Esophagus muscularis mucosa (tissue), 4 donors: ENCODE measurements at regions not wholly inside any gene's neighbourhood (a gene's known extent, or its start where the extent isn't known, plus 50 kb on each side); places are given as distances from the start of the nearest gene placed in this dataset.

Source experiments
- DNase-seq: peaks from one replicate; pipeline ENCODE4 v3.0.0-alpha.2; 2017; ENCODE audit errors: extremely low spot score
- H3K27ac ChIP-seq, 4 donors: fragments of 200-600 bp; sonication (generic); replicated peaks in 1 of 4; 1 replicate in 3 of 4; 2 replicates in 1 of 4; pipeline ENCODE4 v1.5.1; 2016 to 2019; ENCODE audit warnings: mild to moderate bottlenecking in 1 of 4
- H3K27me3 ChIP-seq, 4 donors: fragments of 200-600 bp; sonication (generic); one replicate each; pipeline versions ENCODE4 v1.5.1 to v1.6.0; 2016 to 2019
- H3K36me3 ChIP-seq, 4 donors: fragments of 200-600 bp; sonication (generic); one replicate each; pipeline ENCODE4 v1.5.1; 2016 to 2019
- H3K4me1 ChIP-seq, 4 donors: fragments of 200-600 bp; sonication (generic); one replicate each; pipeline ENCODE4 v1.5.1; 2016 to 2019
- H3K4me3 ChIP-seq, 4 donors: fragments of 200-600 bp; sonication (generic); 1 replicate in 2 of 4; 2 replicates in 2 of 4; pipeline ENCODE4 v1.5.1; 2016 to 2019; ENCODE audit warnings: mild to moderate bottlenecking in 4 of 4, moderate library complexity in 1 of 4
- H3K9me3 ChIP-seq, 4 donors: fragments of 200-600 bp; sonication (generic); 1 replicate in 3 of 4; 2 replicates in 1 of 4; pipeline ENCODE4 v1.5.1; 2016 to 2019
- CTCF ChIP-seq, 3 experiments: fragments of 200-600 bp in 2 of 3; fragments of 450-650 bp in 1 of 3; sonication (generic) in 2 of 3; IDR thresholded peaks; one replicate each; pipeline ENCODE4 v1.5.1; 2017 to 2019; ENCODE audit warnings: antibody characterized with exemption in 3 of 3, mild to moderate bottlenecking in 2 of 3, moderate library complexity in 1 of 3
- EP300 ChIP-seq: sonication (generic); formaldehyde crosslinking; IDR thresholded peaks from one replicate; pipeline ENCODE4 v1.6.1; 2017; ENCODE audit warnings: antibody characterized with exemption
- POLR2A ChIP-seq: fragments of 450-650 bp; IDR thresholded peaks from one replicate; pipeline ENCODE4 v1.6.1; 2017; ENCODE audit warnings: antibody characterized with exemption, moderate library complexity, mild to moderate bottlenecking, low read depth
- POLR2AphosphoS5 ChIP-seq, 2 donors: sonication (generic); formaldehyde crosslinking; IDR thresholded peaks; one replicate each; pipeline ENCODE4 v1.6.1; 2017; ENCODE audit warnings: antibody characterized with exemption in 2 of 2
- WGBS: methylation state at CpG from one replicate; pipeline ENCODE4 v1.1.5; 2018; 5-methylcytosine and 5-hydroxymethylcytosine counted together
- intact Hi-C: fragments of 100-400 bp; cut with DNase I; formaldehyde crosslinking; loops from one replicate; pipeline ENCODE4 v1.15.1; 2023

- Histone ChIP-seq H3K9me3 (no peaks in the 10 kb centered on the region), H3K4me1 (no peaks in the 10 kb centered on the region), H3K27me3 (no peaks in the 10 kb centered on the region), H3K36me3 (no peaks in the 10 kb centered on the region), H3K27ac (no peak overlapping the region), H3K4me3 (no peak overlapping the region)
- TF ChIP-seq POLR2AphosphoS5 (IDR thresholded peaks at IDR 0.05): no peak
- TF ChIP-seq EP300: no peak
- TF ChIP-seq CTCF (IDR thresholded peaks at IDR 0.05): no peak
- no peak for TF ChIP-seq POLR2A
- no peak for DNase-seq
- WGBS: 60% methylated on average over 4 of the region's 4 CpGs
- intact Hi-C loops: no loop called here
Measured at GRCh38 chr18:32621034-32621433, 150.4 kb upstream of the GAREM1 start.

DNA sequence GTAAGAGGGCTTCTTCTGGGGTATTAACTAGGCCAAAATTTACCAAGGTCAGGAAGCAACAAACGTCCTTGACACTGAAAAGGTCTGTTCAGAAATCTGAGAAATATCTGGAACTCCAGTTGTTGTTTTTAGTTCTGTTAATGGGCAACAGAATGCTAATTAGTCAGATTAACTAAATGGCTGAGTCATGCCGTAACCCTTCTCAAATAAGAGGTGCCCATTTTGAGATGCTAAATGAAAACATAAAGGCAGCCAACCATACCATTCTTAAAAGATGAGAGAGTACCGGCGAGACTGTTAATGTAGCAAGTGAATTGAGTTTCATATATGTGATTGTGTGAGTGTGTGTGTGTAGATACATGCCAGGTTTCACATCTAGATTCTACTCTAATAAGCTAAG, 147.9 kb upstream of the GAREM1 start:
- Histone ChIP-seq H3K4me1 (no peaks in the 10 kb centered on the region), H3K4me3 (no peak overlapping the region), H3K27ac (no peak overlapping the region), H3K27me3 (no peaks in the 10 kb centered on the region), H3K36me3 (no peaks in the 10 kb centered on the region), H3K9me3 (no peaks in the 10 kb centered on the region)
- TF ChIP-seq CTCF (IDR thresholded peaks at IDR 0.05): no peak
- no peak for TF ChIP-seq POLR2AphosphoS5 (IDR thresholded peaks at IDR 0.05)
- no peak for TF ChIP-seq POLR2A
- TF ChIP-seq EP300: no peak
- 90% methylated on average over 4 of the region's 4 CpGs for WGBS
- intact Hi-C loops: no loop called here
- DNase-seq: no peak

DNA sequence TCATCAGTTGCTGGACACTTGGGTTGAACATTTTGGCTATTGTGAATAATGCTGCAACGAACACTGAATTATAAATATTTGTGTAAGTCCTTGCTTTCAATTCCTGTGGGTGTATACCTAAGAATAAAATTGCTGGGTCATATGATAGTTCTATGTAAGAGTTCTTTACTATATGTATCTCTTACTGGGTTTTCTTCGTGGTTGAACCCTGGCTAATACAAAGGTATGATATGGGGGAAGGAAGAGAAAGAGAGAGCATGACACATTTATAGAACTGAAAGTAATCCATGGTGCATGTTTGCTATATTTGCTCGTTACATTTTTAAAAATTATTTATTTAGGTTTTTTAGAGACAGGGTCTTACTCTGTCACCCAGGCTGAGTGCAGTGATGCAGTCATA, 143.1 kb upstream of the GAREM1 start:
- no peak overlapping the region for H3K27ac ChIP-seq
- H3K9me3 ChIP-seq: no peaks in the 10 kb centered on the region
- H3K4me1 ChIP-seq: no peaks in the 10 kb centered on the region
- TF ChIP-seq POLR2AphosphoS5 (IDR thresholded peaks at IDR 0.05): no peak
- TF ChIP-seq POLR2A: no peak
- no peak for TF ChIP-seq EP300
- TF ChIP-seq CTCF (IDR thresholded peaks at IDR 0.05): no peak
- no peaks in the 10 kb centered on the region for H3K27me3 ChIP-seq
- DNase-seq: no peak
- 50% methylated on average over 3 of the region's 3 CpGs for WGBS
- no peak overlapping the region for H3K4me3 ChIP-seq
- intact Hi-C loops: no loop called here
- no peaks in the 10 kb centered on the region for H3K36me3 ChIP-seq

- Histone ChIP-seq H3K27me3 (no peaks in the 10 kb centered on the region), H3K4me3 (no peak overlapping the region), H3K36me3 (no peaks in the 10 kb centered on the region), H3K4me1 (no peaks in the 10 kb centered on the region), H3K27ac (no peak overlapping the region), H3K9me3 (no peaks in the 10 kb centered on the region)
- no peak for DNase-seq
- TF ChIP-seq EP300: no peak
- TF ChIP-seq POLR2A: no peak
- TF ChIP-seq CTCF (IDR thresholded peaks at IDR 0.05): no peak
- no peak for TF ChIP-seq POLR2AphosphoS5 (IDR thresholded peaks at IDR 0.05)
- intact Hi-C loops: no loop called here
- WGBS: 49% methylated on average over 3 of the region's 3 CpGs
Measured at GRCh38 chr18:32612651-32613050, 142.0 kb upstream of the GAREM1 start.

DNA sequence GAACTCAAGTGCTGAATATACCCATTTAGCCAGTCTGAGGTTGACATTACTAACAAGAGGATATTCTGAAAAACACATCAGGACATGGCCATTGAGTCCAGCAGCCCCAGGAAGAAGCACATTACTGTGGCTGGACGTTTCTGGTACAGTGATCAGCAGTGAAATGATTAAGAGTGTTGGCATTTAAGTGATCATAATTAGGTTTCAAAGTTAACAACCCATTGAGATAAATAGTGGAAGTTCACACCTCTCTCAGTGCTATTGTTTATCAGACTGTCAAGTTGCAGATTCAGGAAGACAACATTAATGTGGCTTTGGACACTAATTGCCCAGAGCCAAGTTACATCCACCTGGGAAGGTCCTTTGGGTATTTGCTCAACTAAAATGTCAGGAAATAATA, 139.5 kb upstream of the GAREM1 start:
- Histone ChIP-seq H3K27me3 (no peaks in the 10 kb centered on the region), H3K4me3 (no peak overlapping the region), H3K27ac (no peak overlapping the region), H3K4me1 (peaks cover 0 to 8% (median 2%) of the 10 kb centered on the region in 4 donors), H3K9me3 (no peaks in the 10 kb centered on the region), H3K36me3 (no peaks in the 10 kb centered on the region)
- no peak for TF ChIP-seq POLR2A
- no peak for TF ChIP-seq EP300
- TF ChIP-seq CTCF (IDR thresholded peaks at IDR 0.05): no peak
- no peak for TF ChIP-seq POLR2AphosphoS5 (IDR thresholded peaks at IDR 0.05)
- DNase-seq: no peak
- WGBS: 29% methylated on average over 1 of the region's 1 CpG
- intact Hi-C loops: no loop called here
